ENCODE measurements at regions not wholly inside any gene's neighbourhood (a gene's known extent, or its start where the extent isn't known, plus 50 kb on each side); places are given as distances from the start of the nearest gene placed in this dataset.

DNA sequence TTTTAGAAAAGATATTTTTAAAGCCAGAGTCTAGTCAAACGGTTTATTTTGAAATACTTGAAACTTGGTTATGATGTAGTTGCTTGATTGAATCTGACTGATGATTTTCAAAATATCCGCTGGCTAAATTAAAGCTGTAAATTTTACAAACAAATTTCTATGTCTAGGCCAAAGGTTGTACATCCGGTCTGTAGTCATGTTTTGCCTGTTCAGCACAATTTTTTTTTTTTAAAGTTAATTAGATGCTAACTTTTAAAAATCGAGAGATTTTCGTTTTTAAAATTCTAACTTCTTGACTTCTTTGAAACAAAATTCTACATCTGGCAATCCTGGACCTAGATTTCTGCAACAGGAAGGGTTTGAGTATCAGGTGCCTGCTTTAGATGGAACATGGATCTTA lies 412.4 kb downstream of the TXNL1 start:
- H2BK120ac ChIP-seq (ENCODE audit: low read depth, low read length), result peak overlapping the region; percentile 32
- intact Hi-C loops (cut with micrococcal nuclease), result no loop called here
- H3K4ac ChIP-seq (ENCODE audit: low read depth, low read length), result no peak overlapping the region
- no peak overlapping the region for H2BK15ac ChIP-seq (ENCODE audit: low read depth, low read length)
- no peaks in the 10 kb centered on the region for H3K79me1 ChIP-seq (ENCODE audit: low read depth in 1 of 2, low read length in 2 of 2)
- CTCF ChIA-PET, result no interaction called here
- no peak overlapping the region for H3K14ac ChIP-seq (replicated peaks; ENCODE audit: low read depth, low read length)
- no peaks in the 10 kb centered on the region for H4K20me1 ChIP-seq (ENCODE audit: insufficient read depth, low read length)
- in situ Hi-C loops (cut with MboI; ENCODE audit: low sequenced_read_pairs), result no loop called here
- no TSS peak for BruUV-seq (replicated peaks)
- H4K8ac ChIP-seq (ENCODE audit: low read depth in 2 of 2, low read length in 2 of 2), result no peak overlapping the region
- no peak overlapping the region for H3K4me3 ChIP-seq (ENCODE audit: insufficient read depth, low read depth, low read length)
- POLR2A ChIA-PET (ENCODE audit: unreplicated experiment), result no interaction called here
- TF ChIP-seq MAFK (IDR thresholded peaks at IDR 0.05; ENCODE audit: low read depth, low read length) (peak; percentile 62), SMC3 (IDR thresholded peaks at IDR 0.05; ENCODE audit: low read depth, low read length) (no peak)
- H3K27me3 ChIP-seq (ENCODE audit: control insufficient read depth, insufficient read depth, low read length), result no peaks in the 10 kb centered on the region
- DNase-seq, result no peak
- H2BK20ac ChIP-seq (ENCODE audit: low read depth, low read length), result no peak overlapping the region
- H4K91ac ChIP-seq (ENCODE audit: insufficient read depth, low read depth, low read length), result no peak overlapping the region
- no peak overlapping the region for H2AFZ ChIP-seq (replicated peaks; ENCODE audit: low read length, poor library complexity)
- dilution Hi-C loops (cut with HindIII; ENCODE audit: low sequenced_read_pairs, unreplicated experiment), result no loop called here
- H3K9me3 ChIP-seq (ENCODE audit: control insufficient read depth, insufficient read depth, low read length), result peaks cover 4% of the 10 kb centered on the region; the same call in 1 of the 2 replicates
- H3K36me3 ChIP-seq (ENCODE audit: control insufficient read depth, insufficient read depth, low read length), result no peaks in the 10 kb centered on the region
- no peak overlapping the region for H2AK5ac ChIP-seq (ENCODE audit: low read depth, low read length)
- no peak for ATAC-seq (ENCODE audit: low read depth)
- H2BK5ac ChIP-seq (ENCODE audit: low read depth, low read length, poor library complexity, severe bottlenecking), result no peak overlapping the region
- H2AK9ac ChIP-seq (replicated peaks; ENCODE audit: low read depth, low read length, poor library complexity), result no peak overlapping the region
- no CpG with 5 or more reads among the region's 5 CpGs for WGBS, 2 experiments (ENCODE audit: extremely low coverage in 2 of 2, insufficient read length in 1 of 2)
- H3K18ac ChIP-seq (ENCODE audit: low read depth, low read length), result no peak overlapping the region
- no peak overlapping the region for H3K56ac ChIP-seq (ENCODE audit: extremely low read depth, insufficient read depth, low read length)
- H3K9ac ChIP-seq (ENCODE audit: low read depth, low read length), result no peak overlapping the region
- no peak overlapping the region for H3K27ac ChIP-seq (ENCODE audit: insufficient read depth, low read length)
- no peaks in the 10 kb centered on the region; the same call in 1 of the 2 replicates for H3K9me1 ChIP-seq (ENCODE audit: insufficient read depth, low read length)
- peaks cover 2% of the 10 kb centered on the region for H3K4me1 ChIP-seq (ENCODE audit: control insufficient read depth, insufficient read depth, low read length)
- H3K4me2 ChIP-seq (ENCODE audit: low read depth, low read length), result no peak overlapping the region
- H3K23ac ChIP-seq (ENCODE audit: low read depth, low read length), result no peak overlapping the region
- H4K5ac ChIP-seq (ENCODE audit: low read depth, low read length), result no peak overlapping the region

All from IMR-90 (cell line).